ENCODE measurements at regions not wholly inside any gene's neighbourhood (a gene's known extent, or its start where the extent isn't known, plus 50 kb on each side); places are given as distances from the start of the nearest gene placed in this dataset.

DNA sequence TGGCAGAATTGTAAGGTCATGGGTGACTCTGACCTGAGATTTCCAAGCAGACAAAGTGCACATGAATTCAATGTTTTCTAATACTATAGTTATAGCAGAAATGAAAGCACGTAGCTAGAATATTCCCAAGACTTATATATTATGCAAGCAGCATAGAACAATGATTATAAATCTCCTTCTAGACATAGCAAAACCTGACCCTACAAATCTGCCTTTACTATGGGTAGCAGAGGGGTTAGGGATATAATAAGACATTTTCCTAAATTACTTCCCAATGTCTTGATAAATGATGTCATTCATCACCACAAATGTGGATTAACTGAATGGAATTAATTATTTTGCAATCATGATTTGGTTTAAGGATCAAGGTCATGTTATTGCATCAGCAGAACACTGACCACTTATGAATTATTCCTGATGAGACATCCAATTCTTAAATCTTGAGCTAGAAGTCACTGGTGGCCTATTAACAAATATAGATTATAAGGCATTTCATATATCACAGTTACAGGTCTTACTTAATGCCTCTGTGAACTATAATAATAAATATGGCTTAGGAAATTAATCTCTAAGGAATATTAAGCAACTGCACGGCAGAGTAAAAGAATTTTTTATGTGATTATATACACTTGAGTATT, 776.6 kb downstream of the AMY1C start:
- no peak for TF ChIP-seq EZH2 (IDR thresholded peaks at IDR 0.05; ENCODE audit: borderline replicate concordance, low read depth, low read length, severe bottlenecking)
- TF ChIP-seq, protein P1, sequence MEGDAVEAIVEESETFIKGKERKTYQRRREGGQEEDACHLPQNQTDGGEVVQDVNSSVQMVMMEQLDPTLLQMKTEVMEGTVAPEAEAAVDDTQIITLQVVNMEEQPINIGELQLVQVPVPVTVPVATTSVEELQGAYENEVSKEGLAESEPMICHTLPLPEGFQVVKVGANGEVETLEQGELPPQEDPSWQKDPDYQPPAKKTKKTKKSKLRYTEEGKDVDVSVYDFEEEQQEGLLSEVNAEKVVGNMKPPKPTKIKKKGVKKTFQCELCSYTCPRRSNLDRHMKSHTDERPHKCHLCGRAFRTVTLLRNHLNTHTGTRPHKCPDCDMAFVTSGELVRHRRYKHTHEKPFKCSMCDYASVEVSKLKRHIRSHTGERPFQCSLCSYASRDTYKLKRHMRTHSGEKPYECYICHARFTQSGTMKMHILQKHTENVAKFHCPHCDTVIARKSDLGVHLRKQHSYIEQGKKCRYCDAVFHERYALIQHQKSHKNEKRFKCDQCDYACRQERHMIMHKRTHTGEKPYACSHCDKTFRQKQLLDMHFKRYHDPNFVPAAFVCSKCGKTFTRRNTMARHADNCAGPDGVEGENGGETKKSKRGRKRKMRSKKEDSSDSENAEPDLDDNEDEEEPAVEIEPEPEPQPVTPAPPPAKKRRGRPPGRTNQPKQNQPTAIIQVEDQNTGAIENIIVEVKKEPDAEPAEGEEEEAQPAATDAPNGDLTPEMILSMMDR (IDR thresholded peaks at IDR 0.05; ENCODE audit: borderline replicate concordance, extremely low read depth, low read length, poor library complexity, severe bottlenecking), result no peak
- no peak for DNase-seq

DNA sequence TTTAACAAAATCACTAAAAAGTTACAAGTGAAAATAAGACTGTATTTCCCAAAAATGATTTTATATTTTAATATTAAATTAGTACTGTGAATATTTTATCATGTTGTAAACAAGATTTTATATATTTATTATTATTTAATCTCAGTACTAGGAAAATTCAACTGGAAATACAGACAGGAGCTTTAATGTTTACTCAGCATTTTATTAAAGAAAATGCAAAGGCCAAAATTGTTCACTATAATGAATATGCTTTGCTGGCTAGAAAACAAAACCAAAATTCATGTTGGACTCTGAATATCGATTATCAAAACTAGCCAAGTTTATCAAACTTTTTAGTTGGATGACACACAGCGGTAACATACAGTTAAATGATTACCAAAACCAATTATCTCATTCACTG, 782.3 kb downstream of the AMY1C start:
- Histone ChIP-seq H3K4me2 (ENCODE audit: insufficient read depth, low read length) (no peak overlapping the region), H3K27ac (ENCODE audit: low read length) (no peak overlapping the region), H3K36me3 (ENCODE audit: insufficient read depth, low read length) (no peaks in the 10 kb centered on the region), H3K9ac (ENCODE audit: low read depth, low read length) (no peak overlapping the region), H3K4me3 (ENCODE audit: low read depth in 1 of 2, low read length in 2 of 2) (no peak overlapping the region), H3K79me2 (ENCODE audit: insufficient read depth, low read length) (no peaks in the 10 kb centered on the region), H2AFZ (ENCODE audit: low read depth, low read length) (no peak overlapping the region), H4K20me1 (ENCODE audit: insufficient read depth, low read length) (no peaks in the 10 kb centered on the region), H3K4me1 (ENCODE audit: insufficient read depth, low read length) (no peaks in the 10 kb centered on the region), H3K9me3 (ENCODE audit: insufficient read depth, low read length, severe bottlenecking) (no peaks in the 10 kb centered on the region), H3K27me3 (ENCODE audit: insufficient read depth, low read length, poor library complexity) (no peaks in the 10 kb centered on the region)
- no peak for DNase-seq
- TF ChIP-seq EZH2 (IDR thresholded peaks at IDR 0.05; ENCODE audit: borderline replicate concordance, low read depth, low read length, severe bottlenecking), result no peak
- TF ChIP-seq, protein P1 (IDR thresholded peaks at IDR 0.05; ENCODE audit: borderline replicate concordance, extremely low read depth, low read length, poor library complexity, severe bottlenecking), result no peak
- ATAC-seq (ENCODE audit: insufficient read depth, low read depth), result no peak

More for the DNA sequence above, 776.6 kb downstream of the AMY1C start:
- no peak overlapping the region for H3K9ac ChIP-seq (ENCODE audit: low read depth, low read length)
- H3K9me3 ChIP-seq (ENCODE audit: insufficient read depth, low read length, severe bottlenecking), result no peaks in the 10 kb centered on the region
- no peak overlapping the region for H3K4me3 ChIP-seq (ENCODE audit: low read depth in 1 of 2, low read length in 2 of 2)
- H3K4me2 ChIP-seq (ENCODE audit: insufficient read depth, low read length), result no peak overlapping the region
- no peaks in the 10 kb centered on the region for H3K4me1 ChIP-seq (ENCODE audit: insufficient read depth, low read length)
- no peaks in the 10 kb centered on the region for H3K36me3 ChIP-seq (ENCODE audit: insufficient read depth, low read length)
- no peaks in the 10 kb centered on the region for H3K27me3 ChIP-seq (ENCODE audit: insufficient read depth, low read length, poor library complexity)
- no peaks in the 10 kb centered on the region for H4K20me1 ChIP-seq (ENCODE audit: insufficient read depth, low read length)
- H2AFZ ChIP-seq (ENCODE audit: low read depth, low read length), result no peak overlapping the region
- ATAC-seq (ENCODE audit: insufficient read depth, low read depth), result no peak
- H3K79me2 ChIP-seq (ENCODE audit: insufficient read depth, low read length), result no peaks in the 10 kb centered on the region
- H3K27ac ChIP-seq (ENCODE audit: low read length), result no peak overlapping the region

- H3K9ac ChIP-seq (ENCODE audit: low read depth, low read length), result no peak overlapping the region
- no peaks in the 10 kb centered on the region for H3K79me2 ChIP-seq (ENCODE audit: insufficient read depth, low read length)
- H4K20me1 ChIP-seq (ENCODE audit: insufficient read depth, low read length), result no peaks in the 10 kb centered on the region
- TF ChIP-seq, protein P1 (IDR thresholded peaks at IDR 0.05; ENCODE audit: borderline replicate concordance, extremely low read depth, low read length, poor library complexity, severe bottlenecking), result no peak
- TF ChIP-seq EZH2 (IDR thresholded peaks at IDR 0.05; ENCODE audit: borderline replicate concordance, low read depth, low read length, severe bottlenecking), result no peak
- H3K9me3 ChIP-seq (ENCODE audit: insufficient read depth, low read length, severe bottlenecking), result no peaks in the 10 kb centered on the region
- H3K27me3 ChIP-seq (ENCODE audit: insufficient read depth, low read length, poor library complexity), result no peaks in the 10 kb centered on the region
- no peak overlapping the region for H3K4me3 ChIP-seq (ENCODE audit: low read depth in 1 of 2, low read length in 2 of 2)
- ATAC-seq (ENCODE audit: insufficient read depth, low read depth), result no peak
- H3K27ac ChIP-seq (ENCODE audit: low read length), result no peak overlapping the region
- H3K4me1 ChIP-seq (ENCODE audit: insufficient read depth, low read length), result no peaks in the 10 kb centered on the region
- no peaks in the 10 kb centered on the region for H3K36me3 ChIP-seq (ENCODE audit: insufficient read depth, low read length)
- H2AFZ ChIP-seq (ENCODE audit: low read depth, low read length), result no peak overlapping the region
- no peak overlapping the region for H3K4me2 ChIP-seq (ENCODE audit: insufficient read depth, low read length)
- DNase-seq, result no peak
Measured at GRCh38 chr1:104574620-104575019, 824.9 kb downstream of the AMY1C start.
